Stomach (tissue), 8 donors: ENCODE measurements at regions not wholly inside any gene's neighbourhood (a gene's known extent, or its start where the extent isn't known, plus 50 kb on each side); places are given as distances from the start of the nearest gene placed in this dataset.

ENCODE experiments used
- DNase-seq, 2 donors: peaks; one replicate each; pipeline versions ENCODE4 v3.0.0 to v3.0.0-alpha.2; 2013 to 2019
- H3K27ac ChIP-seq, 5 donors: fragments of 200-600 bp in 4 of 5; sonication (generic) in 4 of 5; one replicate each; pipeline ENCODE4 v1.5.1; 2013 to 2019; ENCODE audit warnings: mild to moderate bottlenecking in 1 of 5, moderate library complexity in 1 of 5
- H3K27me3 ChIP-seq, 3 donors: fragments of 200-600 bp; sonication (generic); one replicate each; pipeline ENCODE4 v1.5.1; 2017 to 2019; ENCODE audit warnings: mixed run types in 1 of 3
- H3K36me3 ChIP-seq, 4 donors: fragments of 200-600 bp; sonication (generic); 1 replicate in 3 of 4; 2 replicates in 1 of 4; pipeline ENCODE4 v1.5.1; 2016 to 2019
- H3K4me1 ChIP-seq, 4 donors: fragments of 200-600 bp; sonication (generic); one replicate each; pipeline ENCODE4 v1.5.1; 2016 to 2019
- H3K4me3 ChIP-seq, 4 donors: fragments of 200-600 bp; sonication (generic) in 3 of 4; one replicate each; pipeline ENCODE4 v1.5.1; 2016 to 2019; ENCODE audit warnings: mild to moderate bottlenecking in 1 of 4
- H3K9me3 ChIP-seq, 4 donors: fragments of 200-600 bp; sonication (generic); one replicate each; pipeline ENCODE4 v1.5.1; 2016 to 2019
- CTCF ChIP-seq, 7 experiments: fragments of 450-650 bp in 4 of 7; fragments of 200-600 bp in 3 of 7; sonication (generic) in 3 of 7; IDR thresholded peaks; one replicate each; pipeline ENCODE4 v1.5.1; 2016 to 2019; ENCODE audit warnings: antibody characterized with exemption in 7 of 7, control low read depth in 2 of 7, mild to moderate bottlenecking in 1 of 7
- EP300 ChIP-seq: sonication (generic); formaldehyde crosslinking; IDR thresholded peaks from one replicate; pipeline ENCODE4 v1.6.1; 2017; ENCODE audit warnings: antibody characterized with exemption
- POLR2A ChIP-seq, 4 donors: fragments of 450-650 bp; IDR thresholded peaks; one replicate each; pipeline ENCODE4 v1.6.1; 2016; ENCODE audit warnings: antibody characterized with exemption in 4 of 4, control low read depth in 2 of 4, mild to moderate bottlenecking in 1 of 4, moderate library complexity in 1 of 4
- POLR2AphosphoS5 ChIP-seq, 3 donors: sonication (generic); formaldehyde crosslinking; IDR thresholded peaks; one replicate each; pipeline ENCODE4 v1.6.1; 2016; ENCODE audit warnings: antibody characterized with exemption in 3 of 3
- WGBS, 5 donors: extraction: QIAGEN DNeasy Blood & Tissue Kit in 3 of 5; methylation state at CpG; one replicate each; pipeline versions ENCODE4 v1.1.5 to v1.1.7; 2013 to 2018; 5-methylcytosine and 5-hydroxymethylcytosine counted together
- intact Hi-C: fragments of 100-400 bp; cut with DNase I; formaldehyde crosslinking; loops from one replicate; pipeline ENCODE4 v1.15.1; 2023; ENCODE audit warnings: low total_unique reads
- donor health status: healthy with polysubstance abuse.
- donor health status: Bipolar disorder and iron deficiency.
- donor health status: healthy.

- DNase-seq: no peak
- TF ChIP-seq EP300 (no peak), POLR2AphosphoS5 (IDR thresholded peaks at IDR 0.05) (no peak), CTCF (IDR thresholded peaks at IDR 0.05) (no peak), POLR2A (IDR thresholded peaks at IDR 0.05) (no peak)
- H3K36me3 ChIP-seq: no peaks in the 10 kb centered on the region
- no peak overlapping the region for H3K4me3 ChIP-seq
- no peaks in the 10 kb centered on the region for H3K4me1 ChIP-seq
- no peaks in the 10 kb centered on the region for H3K9me3 ChIP-seq
- intact Hi-C loops: no loop called here
- WGBS, 5 donors: 67 to 81% (median 78%) methylated on average over 3 of the region's 3 CpGs
- no peak overlapping the region for H3K27ac ChIP-seq
- no peaks in the 10 kb centered on the region for H3K27me3 ChIP-seq
Observed at GRCh38 chr21:35108887-35109286, 59.8 kb upstream of the RUNX1 start.

DNA sequence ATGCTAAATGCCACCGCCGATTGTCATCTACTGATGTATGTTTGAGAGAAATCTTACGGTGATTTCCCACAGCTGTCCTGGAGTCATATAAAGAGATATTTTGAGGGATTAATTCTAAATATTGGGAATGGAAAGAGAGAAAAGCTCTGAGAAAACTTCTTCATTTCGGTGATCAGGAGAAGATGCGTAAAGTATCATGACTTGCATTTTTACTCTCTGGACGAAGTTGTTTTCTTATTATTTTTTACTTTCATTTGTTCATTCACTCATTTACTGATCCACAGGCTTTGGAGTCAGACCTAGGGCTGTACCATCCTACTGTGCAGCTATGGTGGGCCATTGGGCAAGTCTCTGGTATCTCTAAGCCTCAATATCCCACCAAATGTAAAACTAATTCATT, 58.4 kb upstream of the RUNX1 start:
- Histone ChIP-seq H3K4me1 (peaks cover 0 to 2% (median 0%) of the 10 kb centered on the region in 4 donors), H3K27ac (no peak overlapping the region), H3K27me3 (no peaks in the 10 kb centered on the region), H3K4me3 (no peak overlapping the region), H3K36me3 (no peaks in the 10 kb centered on the region), H3K9me3 (no peaks in the 10 kb centered on the region)
- TF ChIP-seq POLR2A (IDR thresholded peaks at IDR 0.05): no peak
- TF ChIP-seq EP300: no peak
- TF ChIP-seq POLR2AphosphoS5 (IDR thresholded peaks at IDR 0.05): no peak
- TF ChIP-seq CTCF (IDR thresholded peaks at IDR 0.05): no peak
- 65 to 93% (median 85%) methylated on average over 6 of the region's 6 CpGs for WGBS, 5 donors
- intact Hi-C loops: no loop called here
- no peak for DNase-seq

DNA sequence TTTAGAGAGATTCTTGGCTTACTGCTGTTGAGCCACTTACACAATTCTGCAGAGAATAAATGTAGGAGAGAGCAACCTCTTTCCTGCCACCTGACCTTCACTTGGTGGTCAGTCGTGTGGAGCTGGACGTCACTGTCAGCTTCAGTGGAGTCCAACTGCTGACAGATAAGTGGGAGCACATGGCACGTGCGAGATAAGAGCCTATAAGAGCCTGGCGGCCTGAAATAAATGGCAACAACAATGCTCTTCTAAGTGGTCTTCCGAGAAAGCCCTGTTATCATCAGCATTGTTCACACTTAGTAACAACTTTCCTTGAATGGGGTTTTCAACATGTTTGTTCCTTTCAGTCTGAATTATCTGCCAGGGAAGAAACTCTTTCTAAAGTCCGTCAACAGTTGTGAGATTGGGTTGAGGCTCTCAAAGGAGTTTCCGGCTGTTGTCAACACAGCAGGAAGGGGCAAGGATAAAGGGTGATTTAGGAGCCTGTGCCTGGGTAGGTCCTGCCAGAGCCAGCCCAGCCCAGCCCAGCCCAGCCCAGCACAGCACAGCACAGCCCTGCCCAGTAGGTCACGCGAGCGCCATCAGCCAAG, 57.2 kb upstream of the RUNX1 start:
- intact Hi-C loops: no loop called here

More for the DNA sequence above, 57.2 kb upstream of the RUNX1 start:
- TF ChIP-seq CTCF (IDR thresholded peaks at IDR 0.05): no peak
- TF ChIP-seq EP300: no peak
- no peak for TF ChIP-seq POLR2AphosphoS5 (IDR thresholded peaks at IDR 0.05)
- TF ChIP-seq POLR2A (IDR thresholded peaks at IDR 0.05): no peak
- Histone ChIP-seq H3K4me1 (peaks cover 0 to 4% (median 0%) of the 10 kb centered on the region in 4 donors), H3K27me3 (no peaks in the 10 kb centered on the region), H3K9me3 (no peaks in the 10 kb centered on the region), H3K4me3 (no peak overlapping the region), H3K36me3 (no peaks in the 10 kb centered on the region), H3K27ac (no peak overlapping the region)
- 55 to 71% (median 65%) methylated on average over 11 of the region's 11 CpGs for WGBS, 5 donors
- no peak for DNase-seq
